H1 (cell line): ENCODE measurements at regions not wholly inside any gene's neighbourhood (a gene's known extent, or its start where the extent isn't known, plus 50 kb on each side); places are given as distances from the start of the nearest gene placed in this dataset.

ENCODE experiments used
- CTCF ChIA-PET: fragments of 300-600 bp; sonication (Branson Sonifier 250); formaldehyde crosslinking; loops from one replicate; lab custom pipeline; 2021; ENCODE audit not compliant: partially characterized antibody; lab: Charles Lee
- POLR2A ChIA-PET: fragments of 300-600 bp; sonication (Branson Sonifier 250); formaldehyde crosslinking; loops from one replicate; lab custom pipeline; 2021; ENCODE audit warnings: inconsistent platforms; ENCODE audit not compliant: partially characterized antibody; lab: Charles Lee
- DNase-seq, 2 experiments: peaks; one replicate each; pipeline versions ENCODE4 v3.0.0 to v3.0.0-alpha.2; 2010 to 2022; ENCODE audit warnings: low spot score in 2 of 2, low read depth in 1 of 2, mixed read lengths in 1 of 2
- FAIRE-seq: peaks from 2 replicates; lab custom pipeline; 2011; peaks lifted over from hg19 to GRCh38; lab: Jason Lieb, UNC
- H2AFZ ChIP-seq: 2 replicates; pipeline ENCODE4 v1.8.1; 2012; ENCODE audit warnings: low read length, inconsistent platforms
- H2AK5ac ChIP-seq: 2 replicates; pipeline ENCODE4 v1.6.1; 2013; ENCODE audit warnings: low read depth, low read length
- H2BK120ac ChIP-seq: replicated peaks from 2 replicates; pipeline ENCODE3; 2013; ENCODE audit warnings: low read depth, low read length, inconsistent platforms
- H2BK12ac ChIP-seq: 2 replicates; pipeline ENCODE4 v1.6.1; 2013; ENCODE audit warnings: low read depth, low read length
- H2BK15ac ChIP-seq: 2 replicates; pipeline ENCODE4 v1.6.1; 2013; ENCODE audit warnings: low read length
- H2BK20ac ChIP-seq: 2 replicates; pipeline ENCODE4 v1.6.1; 2013; ENCODE audit warnings: low read length
- H2BK5ac ChIP-seq: 2 replicates; pipeline ENCODE4 v1.6.1; 2013; ENCODE audit warnings: low read depth, low read length
- H3K14ac ChIP-seq: 2 replicates; pipeline ENCODE4 v1.6.1; 2013; ENCODE audit warnings: inconsistent platforms; ENCODE audit not compliant: insufficient read length
- H3K18ac ChIP-seq: 2 replicates; pipeline ENCODE4 v1.6.1; 2013; ENCODE audit warnings: low read length; ENCODE audit errors: extremely low read depth
- H3K23ac ChIP-seq: 2 replicates; pipeline ENCODE4 v1.6.1; 2013; ENCODE audit warnings: inconsistent platforms; ENCODE audit not compliant: insufficient read length
- H3K23me2 ChIP-seq: 2 replicates; pipeline ENCODE4 v1.6.1; 2013; ENCODE audit warnings: low read depth, low read length
- H3K27ac ChIP-seq: 2 replicates; pipeline ENCODE4 v1.6.1; 2011; ENCODE audit warnings: low read depth, low read length, inconsistent platforms
- H3K27me3 ChIP-seq, 4 experiments: replicated peaks in 1 of 4; 1 replicate in 1 of 4; 2 replicates in 3 of 4; pipeline versions ENCODE4 v1.6.1 to v1.8.1; 2011 to 2013; ENCODE audit warnings: low read length in 3 of 4, mild to moderate bottlenecking in 3 of 4, inconsistent platforms in 2 of 4, mixed read lengths in 2 of 4, moderate library complexity in 1 of 4; ENCODE audit not compliant: control insufficient read depth in 3 of 4, insufficient read depth in 3 of 4; ENCODE audit errors: extremely low read depth in 1 of 4
- H3K36me3 ChIP-seq, 4 experiments: 2 replicates each; pipeline versions ENCODE4 v1.6.1 to v1.8.1; 2011 to 2013; ENCODE audit warnings: mild to moderate bottlenecking in 4 of 4, low read length in 3 of 4, moderate library complexity in 2 of 4, control low read depth in 1 of 4, inconsistent platforms in 1 of 4; ENCODE audit not compliant: insufficient read depth in 4 of 4, control insufficient read depth in 2 of 4
- H3K4ac ChIP-seq: replicated peaks from 2 replicates; pipeline ENCODE3; 2013; ENCODE audit warnings: low read length, low read depth, mixed read lengths, inconsistent platforms; ENCODE audit not compliant: insufficient read length
- H3K4me1 ChIP-seq, 4 experiments: replicated peaks in 1 of 4; 1 replicate in 1 of 4; 2 replicates in 3 of 4; pipeline versions ENCODE4 v1.6.1 to v1.8.1; 2011 to 2013; ENCODE audit warnings: low read length in 3 of 4, inconsistent platforms in 2 of 4, mixed read lengths in 1 of 4; ENCODE audit not compliant: insufficient read depth in 4 of 4, control insufficient read depth in 3 of 4
- H3K4me2 ChIP-seq, 2 experiments: 2 replicates each; pipeline versions ENCODE4 v1.6.1 to v1.8.1; 2011 to 2013; ENCODE audit warnings: low read depth in 2 of 2, low read length in 2 of 2, control low read depth in 1 of 2, inconsistent platforms in 1 of 2, mild to moderate bottlenecking in 1 of 2; ENCODE audit not compliant: insufficient read depth in 1 of 2
- H3K4me3 ChIP-seq, 4 experiments: fragments of 200-600, 300-600 bp in 1 of 4; sonication (generic), shearing (Covaris generic), sonication (Bioruptor Twin) in 1 of 4; 2 replicates each; pipeline versions ENCODE4 v1.5.1 to v1.8.1; 2011 to 2016; ENCODE audit warnings: low read length in 4 of 4, low read depth in 3 of 4, control low read depth in 2 of 4, inconsistent platforms in 2 of 4, mild to moderate bottlenecking in 2 of 4, mixed read lengths in 1 of 4, moderate library complexity in 1 of 4; ENCODE audit not compliant: insufficient read depth in 2 of 4; ENCODE audit errors: extremely low read depth in 1 of 4
- H3K56ac ChIP-seq: replicated peaks from 2 replicates; pipeline ENCODE3; 2013; ENCODE audit warnings: low read depth, mild to moderate bottlenecking, mixed read lengths, low read length, inconsistent platforms; ENCODE audit not compliant: insufficient read length
- H3K79me1 ChIP-seq: 2 replicates; pipeline ENCODE4 v1.6.1; 2013; ENCODE audit warnings: low read depth, low read length, control low read depth
- H3K79me2 ChIP-seq, 2 experiments: 2 replicates each; pipeline versions ENCODE4 v1.6.1 to v1.8.1; 2012 to 2013; ENCODE audit warnings: low read length in 2 of 2, mild to moderate bottlenecking in 2 of 2, inconsistent platforms in 1 of 2; ENCODE audit not compliant: insufficient read depth in 2 of 2, control insufficient read depth in 1 of 2
- H3K9ac ChIP-seq, 4 experiments: replicated peaks in 1 of 4; 1 replicate in 1 of 4; 2 replicates in 3 of 4; pipeline versions ENCODE4 v1.6.1 to v1.8.1; 2011 to 2013; ENCODE audit warnings: low read depth in 3 of 4, low read length in 3 of 4, control low read depth in 2 of 4, mild to moderate bottlenecking in 2 of 4, moderate library complexity in 2 of 4, inconsistent platforms in 1 of 4; ENCODE audit errors: extremely low read depth in 1 of 4
- H3K9me3 ChIP-seq, 2 experiments: 2 replicates each; pipeline versions ENCODE4 v1.6.1 to v1.8.1; 2012 to 2013; ENCODE audit warnings: mild to moderate bottlenecking in 2 of 2, moderate library complexity in 2 of 2, control low read depth in 1 of 2, inconsistent platforms in 1 of 2, low read depth in 1 of 2, low read length in 1 of 2, mixed read lengths in 1 of 2; ENCODE audit not compliant: insufficient read depth in 2 of 2
- H4K20me1 ChIP-seq, 2 experiments: replicated peaks in 1 of 2; 2 replicates each; pipeline versions ENCODE3 to v1.8.1; 2011 to 2013; ENCODE audit warnings: inconsistent platforms in 2 of 2, low read length in 2 of 2, mild to moderate bottlenecking in 1 of 2; ENCODE audit not compliant: insufficient read depth in 2 of 2, control insufficient read depth in 1 of 2
- H4K5ac ChIP-seq: 2 replicates; pipeline ENCODE4 v1.6.1; 2013; ENCODE audit warnings: low read length, low read depth, mixed read lengths, inconsistent platforms; ENCODE audit not compliant: insufficient read length
- H4K8ac ChIP-seq: 2 replicates; pipeline ENCODE4 v1.8.0; 2013; ENCODE audit warnings: mild to moderate bottlenecking, moderate library complexity, low read length, inconsistent platforms; ENCODE audit not compliant: insufficient read depth; ENCODE audit errors: extremely low read depth
- H4K91ac ChIP-seq: replicated peaks from 2 replicates; pipeline ENCODE3; 2013; ENCODE audit warnings: low read length, mixed read lengths, inconsistent platforms; ENCODE audit not compliant: insufficient read length
- CREB1 ChIP-seq: IDR thresholded peaks from 2 replicates; pipeline ENCODE4 v1.6.1; 2012; ENCODE audit warnings: inconsistent platforms
- GABPA ChIP-seq: IDR thresholded peaks from 2 replicates; pipeline ENCODE4 v1.6.1; 2011; ENCODE audit warnings: mild to moderate bottlenecking, low read length, moderate library complexity, borderline replicate concordance; ENCODE audit not compliant: insufficient read depth
- SUZ12 ChIP-seq: fragments of 200-600 bp; sonication (generic); IDR thresholded peaks from 2 replicates; pipeline ENCODE4 v1.6.1; 2012; ENCODE audit warnings: mild to moderate bottlenecking, inconsistent platforms, low read length, moderate library complexity, mixed read lengths
- YY1 ChIP-seq: IDR thresholded peaks from 2 replicates; pipeline ENCODE4 v1.6.1; 2011; ENCODE audit warnings: low read depth, mild to moderate bottlenecking, low read length
- WGBS, 2 experiments: shearing (Covaris generic) in 1 of 2; methylation state at CpG; one replicate each; pipeline versions ENCODE4 v1.1.6 to v1.1.7; 2013 to 2015; ENCODE audit warnings: low lambda C conversion rate in 2 of 2, mixed read lengths in 2 of 2, inconsistent platforms in 1 of 2, low coverage in 1 of 2, missing lambda C conversion rate in 1 of 2; ENCODE audit not compliant: insufficient replicate concordance in 2 of 2, insufficient coverage in 1 of 2, insufficient read length in 1 of 2; ENCODE audit errors: extremely low coverage in 1 of 2, missing lambda C conversion rate in 1 of 2; 5-methylcytosine and 5-hydroxymethylcytosine counted together

GRCh38 chr14:70266157-70266556 is 77.4 kb upstream of the SLC8A3 start:
- FAIRE-seq: no peak
- TF ChIP-seq YY1 (no peak), GABPA (no peak), SUZ12 (no peak), CREB1 (no peak)

More at GRCh38 chr14:70266157-70266556, 77.4 kb upstream of the SLC8A3 start:
- Histone ChIP-seq H3K27ac (no peak overlapping the region), H3K4me3 (no peak overlapping the region), H3K9me3 (no peaks in the 10 kb centered on the region), H3K4me1 (peaks cover 0 to 3% (median 0%) of the 10 kb centered on the region in 4 experiments; a peak in 1 of 7 replicates), H3K79me2 (no peaks in the 10 kb centered on the region), H4K5ac (no peak overlapping the region), H4K91ac (no peak overlapping the region), H2BK15ac (no peak overlapping the region), H3K9ac (no peak overlapping the region), H2AK5ac (no peak overlapping the region), H2BK12ac (no peak overlapping the region), H3K56ac (no peak overlapping the region), H3K14ac (no peak overlapping the region), H3K23me2 (no peaks in the 10 kb centered on the region), H3K23ac (no peak overlapping the region), H2BK120ac (no peak overlapping the region), H4K20me1 (no peaks in the 10 kb centered on the region), H2BK20ac (no peak overlapping the region), H4K8ac (no peak overlapping the region), H2BK5ac (no peak overlapping the region), H3K4me2 (no peak overlapping the region), H3K27me3 (no peaks in the 10 kb centered on the region), H3K79me1 (no peaks in the 10 kb centered on the region), H3K4ac (no peak overlapping the region), H2AFZ (no peak overlapping the region), H3K36me3 (peaks cover 0 to 4% (median 0%) of the 10 kb centered on the region in 4 experiments; a peak in 1 of 8 replicates), H3K18ac (no peak overlapping the region)
- ChIA-PET POLR2A (interaction anchor here (0.5 kb wide), 1 partner anchor 27 kb away, joined by 3 read pairs; no protein-coding TSS in a partner anchor), CTCF (interaction anchor here (0.6 kb wide), 1 partner anchor 27 kb away, joined by 3 read pairs; no protein-coding TSS in a partner anchor)
- no peak for DNase-seq
- WGBS, 2 experiments: 88% methylated on average over 2 of the region's 2 CpGs; no CpG with 5 or more reads in 1 of the 2 experiments
